Gastroesophageal sphincter (tissue), 4 donors: ENCODE measurements at regions not wholly inside any gene's neighbourhood (a gene's known extent, or its start where the extent isn't known, plus 50 kb on each side); places are given as distances from the start of the nearest gene placed in this dataset.

Source experiments
- ATAC-seq: fragments of 150-250 bp; one replicate; pipeline ENCODE4 v1.9.1; 2016; ENCODE audit warnings: mild to moderate bottlenecking, moderate library complexity
- H3K27ac ChIP-seq, 4 donors: fragments of 200-600 bp; sonication (generic) in 3 of 4; 1 replicate in 3 of 4; 2 replicates in 1 of 4; pipeline ENCODE4 v1.5.1; 2016 to 2019
- H3K27me3 ChIP-seq: fragments of 200-600 bp; sonication (generic); one replicate; pipeline ENCODE4 v1.5.1; 2019
- H3K36me3 ChIP-seq, 2 donors: fragments of 200-600 bp; sonication (generic); one replicate each; pipeline ENCODE4 v1.5.1; 2019; ENCODE audit warnings: control low read depth in 1 of 2
- H3K4me1 ChIP-seq, 3 donors: fragments of 200-600 bp; sonication (generic); 1 replicate in 2 of 3; 2 replicates in 1 of 3; pipeline ENCODE4 v1.5.1; 2016 to 2019; ENCODE audit warnings: control low read depth in 2 of 3
- H3K4me3 ChIP-seq, 2 donors: fragments of 200-600 bp; sonication (generic); one replicate each; pipeline ENCODE4 v1.5.1; 2019; ENCODE audit warnings: mild to moderate bottlenecking in 1 of 2, moderate library complexity in 1 of 2
- H3K9me3 ChIP-seq, 3 donors: fragments of 200-600 bp; sonication (generic); one replicate each; pipeline ENCODE4 v1.5.1; 2017 to 2019; ENCODE audit warnings: control low read depth in 2 of 3
- CTCF ChIP-seq, 4 experiments: fragments of 200-600 bp in 2 of 4; fragments of 450-650 bp in 2 of 4; sonication (generic) in 1 of 4; IDR thresholded peaks; one replicate each; pipeline ENCODE4 v1.5.1; 2017 to 2019; ENCODE audit warnings: antibody characterized with exemption in 4 of 4, mild to moderate bottlenecking in 2 of 4, moderate library complexity in 2 of 4
- EP300 ChIP-seq: sonication (generic); formaldehyde crosslinking; IDR thresholded peaks from one replicate; pipeline ENCODE4 v1.6.1; 2017; ENCODE audit warnings: antibody characterized with exemption, mild to moderate bottlenecking
- POLR2A ChIP-seq, 2 donors: fragments of 450-650 bp; IDR thresholded peaks; one replicate each; pipeline ENCODE4 v1.6.1; 2017; ENCODE audit warnings: antibody characterized with exemption in 2 of 2, mild to moderate bottlenecking in 2 of 2, moderate library complexity in 1 of 2
- POLR2AphosphoS5 ChIP-seq: sonication (generic); formaldehyde crosslinking; IDR thresholded peaks from one replicate; pipeline ENCODE4 v1.6.1; 2017; ENCODE audit warnings: antibody characterized with exemption
- WGBS, 2 donors: methylation state at CpG; one replicate each; pipeline ENCODE4 v1.1.5; 2018; ENCODE audit warnings: low coverage in 1 of 2; 5-methylcytosine and 5-hydroxymethylcytosine counted together

GRCh38 chrX:43218198-43218597, 437.9 kb upstream of the MAOA start:
- H3K9me3 ChIP-seq: no peaks in the 10 kb centered on the region
- 10% methylated on average over 2 of the region's 2 CpGs; no CpG with 5 or more reads in 1 of the 2 donors for WGBS, 2 donors
- H3K4me3 ChIP-seq: no peak overlapping the region
- no peak for TF ChIP-seq POLR2AphosphoS5
- TF ChIP-seq EP300: no peak
- no peak for TF ChIP-seq POLR2A (IDR thresholded peaks at IDR 0.05)
- no peaks in the 10 kb centered on the region for H3K27me3 ChIP-seq
- H3K36me3 ChIP-seq: no peaks in the 10 kb centered on the region
- no peaks in the 10 kb centered on the region for H3K4me1 ChIP-seq
- no peak overlapping the region for H3K27ac ChIP-seq
- no peak for ATAC-seq

GRCh38 chrX:43224496-43224895, 431.6 kb upstream of the MAOA start:
- no peaks in the 10 kb centered on the region for H3K9me3 ChIP-seq
- TF ChIP-seq POLR2A (IDR thresholded peaks at IDR 0.05) (no peak), POLR2AphosphoS5 (no peak), CTCF (IDR thresholded peaks at IDR 0.05) (no peak)
- ATAC-seq: no peak
- H3K4me3 ChIP-seq: no peak overlapping the region
- no peak overlapping the region for H3K27ac ChIP-seq
- no peaks in the 10 kb centered on the region for H3K4me1 ChIP-seq
- no peaks in the 10 kb centered on the region for H3K27me3 ChIP-seq
- H3K36me3 ChIP-seq: no peaks in the 10 kb centered on the region

DNA sequence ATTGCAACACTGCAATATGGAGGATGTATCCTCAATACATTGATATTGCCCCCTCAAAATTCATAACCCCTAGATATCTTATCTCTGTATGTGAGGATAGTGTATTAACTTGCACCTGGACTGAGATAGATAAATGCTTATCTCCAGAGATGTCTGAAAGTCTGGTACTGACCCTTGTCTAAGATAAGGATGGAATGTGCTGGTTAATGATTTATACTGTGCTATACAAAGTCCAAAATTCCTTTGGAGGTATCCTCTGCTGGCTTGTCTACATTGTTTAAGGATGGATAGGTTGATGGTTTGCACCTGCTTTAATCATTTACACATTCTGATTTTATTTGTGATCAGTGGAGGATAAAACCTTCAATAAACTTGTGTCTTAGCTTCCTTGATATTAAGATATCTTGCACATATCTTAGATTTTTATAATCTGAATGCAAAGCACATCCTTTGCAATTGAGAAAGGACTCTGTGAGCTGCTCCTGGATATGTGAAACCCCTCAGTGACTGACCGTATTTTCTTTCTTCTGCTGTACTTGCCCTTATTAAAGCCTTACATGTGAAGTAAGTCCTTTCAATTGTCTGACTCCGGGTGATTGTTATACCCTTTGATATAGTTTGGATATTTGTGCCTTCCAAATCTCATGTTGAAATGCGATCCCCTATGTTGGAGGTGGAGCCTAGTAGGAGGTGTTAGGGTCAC, 430.3 kb upstream of the MAOA start:
- Histone ChIP-seq H3K27me3 (no peaks in the 10 kb centered on the region), H3K9me3 (no peaks in the 10 kb centered on the region), H3K27ac (no peak overlapping the region), H3K36me3 (no peaks in the 10 kb centered on the region), H3K4me3 (no peak overlapping the region), H3K4me1 (no peaks in the 10 kb centered on the region)
- 65 to 80% methylated on average over 2 to 3 of the region's 3 CpGs for WGBS, 2 donors
- TF ChIP-seq POLR2A (IDR thresholded peaks at IDR 0.05) (no peak), EP300 (no peak), CTCF (IDR thresholded peaks at IDR 0.05) (no peak), POLR2AphosphoS5 (no peak)
- ATAC-seq: no peak

DNA sequence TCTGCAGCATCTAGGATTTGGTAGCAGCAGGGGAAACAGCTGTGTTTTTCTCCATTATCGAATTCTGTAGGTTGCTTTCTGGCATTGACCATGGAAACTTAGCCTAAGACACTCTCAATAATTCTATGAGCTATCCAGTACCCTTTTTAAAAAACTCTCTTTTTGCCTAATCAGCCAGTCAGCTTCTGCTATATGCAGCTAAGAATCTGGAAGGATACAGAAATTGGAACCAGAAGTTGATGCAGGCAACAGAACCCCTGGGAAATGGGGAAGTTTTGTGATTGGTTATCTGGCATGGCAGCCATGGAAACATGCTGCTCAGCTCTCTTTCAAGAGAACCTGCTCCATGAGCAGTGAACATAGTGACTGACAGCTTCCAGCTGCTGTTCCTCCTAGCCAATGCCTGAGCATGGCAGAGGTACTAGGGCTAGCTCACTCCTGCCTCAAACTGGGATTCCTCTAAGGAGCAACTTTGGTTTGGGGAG, 417.6 kb upstream of the MAOA start:
- Histone ChIP-seq H3K4me3 (no peak overlapping the region), H3K27ac (no peak overlapping the region), H3K4me1 (no peaks in the 10 kb centered on the region), H3K36me3 (no peaks in the 10 kb centered on the region), H3K9me3 (no peaks in the 10 kb centered on the region), H3K27me3 (no peaks in the 10 kb centered on the region)
- no peak for ATAC-seq
- no peak for TF ChIP-seq POLR2A (IDR thresholded peaks at IDR 0.05)
- 90% methylated on average over 1 of the region's 1 CpG; no CpG with 5 or more reads in 1 of the 2 donors for WGBS, 2 donors

GRCh38 chrX:43239356-43239755, 416.7 kb upstream of the MAOA start:
- no peaks in the 10 kb centered on the region for H3K27me3 ChIP-seq
- ATAC-seq: no peak
- H3K9me3 ChIP-seq: no peaks in the 10 kb centered on the region
- WGBS, 2 donors: 66 to 71% methylated on average over 1 to 4 of the region's 4 CpGs
- H3K27ac ChIP-seq: no peak overlapping the region
- TF ChIP-seq POLR2A (IDR thresholded peaks at IDR 0.05) (no peak), POLR2AphosphoS5 (no peak), EP300 (no peak), CTCF (IDR thresholded peaks at IDR 0.05) (no peak)
- no peak overlapping the region for H3K4me3 ChIP-seq
- no peaks in the 10 kb centered on the region for H3K4me1 ChIP-seq
- no peaks in the 10 kb centered on the region for H3K36me3 ChIP-seq

DNA sequence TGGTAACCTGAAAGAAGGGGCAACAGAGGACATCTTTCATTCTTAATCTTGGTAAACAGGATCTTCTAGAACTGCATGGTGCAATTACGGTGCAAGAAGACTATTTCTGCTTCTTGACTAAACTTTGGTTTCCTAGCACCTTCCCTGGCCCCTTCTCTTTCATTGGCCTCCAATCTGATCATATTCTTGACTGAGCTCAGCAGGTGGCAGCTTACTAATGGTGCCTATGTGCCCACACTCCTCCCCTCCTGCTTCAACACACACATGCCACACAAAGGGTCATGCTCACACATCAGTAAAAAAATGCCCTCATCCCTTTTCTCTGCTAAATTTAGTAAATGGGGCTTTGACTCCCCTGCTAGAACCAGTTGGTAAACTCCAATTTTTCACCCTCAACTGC, 400.5 kb upstream of the MAOA start:
- Histone ChIP-seq H3K4me1 (no peaks in the 10 kb centered on the region), H3K27ac (no peak overlapping the region), H3K9me3 (no peaks in the 10 kb centered on the region), H3K36me3 (no peaks in the 10 kb centered on the region), H3K4me3 (no peak overlapping the region), H3K27me3 (no peaks in the 10 kb centered on the region)
- WGBS, 2 donors: 60 to 100% methylated on average over 1 of the region's 1 CpG
- ATAC-seq: no peak
- TF ChIP-seq CTCF (IDR thresholded peaks at IDR 0.05) (no peak), POLR2A (IDR thresholded peaks at IDR 0.05) (no peak), EP300 (no peak), POLR2AphosphoS5 (no peak)
